ENCODE measurements at regions not wholly inside any gene's neighbourhood (a gene's known extent, or its start where the extent isn't known, plus 50 kb on each side); places are given as distances from the start of the nearest gene placed in this dataset.
"Not testable (repeated sequence)": the region's sequence is repeated elsewhere in the genome, so short reads cannot be mapped to it uniquely, and the experiment has no call there.

GRCh38 chr1:104331763-104332162 is 582.1 kb downstream of the AMY1C start:
- no peak for DNase-seq

DNA sequence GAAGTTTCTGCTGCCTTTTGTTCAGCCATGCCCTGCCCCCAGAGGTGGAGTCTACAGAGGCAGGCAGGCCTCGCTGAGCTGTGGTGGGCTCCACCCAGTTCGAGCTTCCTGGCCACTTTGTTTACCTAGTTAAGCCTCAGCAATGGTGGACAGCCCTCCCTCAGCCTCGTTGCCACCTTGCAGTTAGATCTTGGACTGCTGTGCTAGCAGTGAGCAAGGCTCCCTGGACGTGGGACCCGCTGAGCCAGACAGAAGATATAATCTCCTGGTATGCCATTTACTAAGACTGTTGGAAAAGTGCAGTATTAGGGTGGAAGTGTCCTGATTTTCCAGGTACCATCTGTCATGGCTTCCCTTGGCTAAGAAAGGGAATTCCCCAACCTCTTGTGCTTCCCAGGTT is 588.2 kb downstream of the AMY1C start:
- not testable (repeated sequence) for DNase-seq

DNA sequence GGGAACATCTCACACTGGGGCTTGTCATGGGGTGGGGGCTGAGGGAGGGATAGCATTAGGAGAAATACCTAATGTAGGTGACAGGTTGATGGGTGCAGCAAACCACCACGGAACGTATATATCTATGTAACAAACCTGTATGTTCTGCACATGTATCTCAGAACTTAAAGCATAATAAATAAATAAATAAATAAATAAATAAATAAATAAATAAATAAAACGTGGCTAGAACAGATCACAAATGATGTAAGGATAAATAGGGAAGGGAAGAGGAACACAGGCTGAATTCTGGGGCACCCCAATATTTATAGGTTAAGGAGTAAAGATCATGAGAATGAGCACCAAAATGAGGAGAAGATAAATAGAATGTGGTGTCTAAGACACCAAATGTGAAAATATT is 592.2 kb downstream of the AMY1C start:
- no peak for DNase-seq

GRCh38 chr1:104348277-104348676 is 598.6 kb downstream of the AMY1C start:
- DNase-seq, result no peak

DNA sequence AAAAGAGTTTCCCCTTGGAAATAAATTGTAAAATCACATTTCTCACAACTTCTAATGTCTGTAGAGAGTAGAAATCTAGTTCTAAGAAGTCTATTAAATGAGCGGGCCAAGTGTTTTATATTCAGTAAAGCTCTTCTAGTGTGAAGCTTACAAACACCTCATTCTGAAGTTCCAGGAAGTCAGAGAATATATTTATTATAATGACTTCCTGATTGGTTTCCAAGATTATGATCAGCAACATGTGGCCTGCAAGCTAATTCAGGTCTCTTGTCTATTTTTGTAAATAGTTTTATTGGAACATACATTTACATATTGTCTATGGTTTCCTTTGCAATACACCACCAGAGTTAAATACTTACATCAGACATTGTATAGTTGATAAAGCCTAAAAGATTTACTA is 603.9 kb downstream of the AMY1C start:
- no peak for DNase-seq

- no peak for DNase-seq
These were observed 608.4 kb downstream of the AMY1C start for GRCh38 chr1:104358086-104358485.

DNA sequence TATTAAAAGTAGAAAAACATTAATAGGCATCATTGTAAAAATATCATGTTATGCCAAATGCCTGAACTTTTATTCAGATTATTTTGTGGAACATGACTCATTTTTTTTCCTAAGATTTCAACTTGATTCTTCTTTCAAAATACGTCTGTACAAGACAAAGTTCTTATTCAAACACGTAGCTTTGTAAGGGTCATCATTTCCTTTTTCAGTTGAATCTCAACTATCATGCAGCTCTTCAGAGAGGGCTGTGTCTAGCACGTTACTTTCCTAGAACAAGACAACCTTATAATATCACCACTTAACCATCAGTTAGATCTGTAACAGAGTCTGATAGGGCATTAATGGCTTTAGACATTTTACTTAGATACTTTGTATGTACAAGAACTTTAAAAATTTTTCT is 608.9 kb downstream of the AMY1C start:
- DNase-seq, result no peak

DNA sequence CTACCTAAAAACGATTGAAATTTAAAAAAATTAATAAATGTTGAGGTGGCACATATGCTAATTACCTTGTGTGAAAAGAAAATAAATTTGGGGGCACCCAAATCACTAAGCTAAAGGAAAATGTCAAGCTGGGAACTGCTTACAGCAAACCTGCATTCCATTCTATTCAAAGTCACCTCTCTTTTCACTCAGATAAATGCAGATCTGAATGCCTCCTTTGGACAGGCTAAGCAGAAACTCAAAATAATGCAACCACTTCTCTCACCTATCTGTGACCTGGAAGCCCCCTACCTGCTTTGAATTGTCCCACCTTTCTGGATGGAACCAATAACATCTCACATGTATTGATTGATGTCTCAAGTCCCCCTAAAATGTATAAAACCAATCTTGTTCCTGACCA is 628.7 kb downstream of the AMY1C start:
- no peak for DNase-seq

DNA sequence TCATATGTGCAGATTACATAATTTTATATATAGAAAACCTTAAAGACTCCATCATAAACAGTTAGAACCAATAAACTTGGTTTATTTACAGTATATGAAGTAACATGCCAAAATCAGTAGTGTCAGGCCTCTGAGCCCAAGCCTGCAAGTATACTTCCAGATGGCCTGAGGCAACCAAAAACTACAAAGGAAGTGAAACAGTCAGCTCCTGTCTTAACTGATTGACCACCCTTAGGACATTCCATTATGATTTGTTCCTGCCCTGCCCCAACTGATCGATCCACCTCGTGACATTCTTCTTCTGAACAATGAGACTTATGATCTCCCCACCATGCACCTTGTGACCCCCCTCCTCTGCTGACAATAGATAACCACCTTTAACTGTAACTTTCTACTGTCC is 630.3 kb downstream of the AMY1C start:
- no peak for DNase-seq

DNA sequence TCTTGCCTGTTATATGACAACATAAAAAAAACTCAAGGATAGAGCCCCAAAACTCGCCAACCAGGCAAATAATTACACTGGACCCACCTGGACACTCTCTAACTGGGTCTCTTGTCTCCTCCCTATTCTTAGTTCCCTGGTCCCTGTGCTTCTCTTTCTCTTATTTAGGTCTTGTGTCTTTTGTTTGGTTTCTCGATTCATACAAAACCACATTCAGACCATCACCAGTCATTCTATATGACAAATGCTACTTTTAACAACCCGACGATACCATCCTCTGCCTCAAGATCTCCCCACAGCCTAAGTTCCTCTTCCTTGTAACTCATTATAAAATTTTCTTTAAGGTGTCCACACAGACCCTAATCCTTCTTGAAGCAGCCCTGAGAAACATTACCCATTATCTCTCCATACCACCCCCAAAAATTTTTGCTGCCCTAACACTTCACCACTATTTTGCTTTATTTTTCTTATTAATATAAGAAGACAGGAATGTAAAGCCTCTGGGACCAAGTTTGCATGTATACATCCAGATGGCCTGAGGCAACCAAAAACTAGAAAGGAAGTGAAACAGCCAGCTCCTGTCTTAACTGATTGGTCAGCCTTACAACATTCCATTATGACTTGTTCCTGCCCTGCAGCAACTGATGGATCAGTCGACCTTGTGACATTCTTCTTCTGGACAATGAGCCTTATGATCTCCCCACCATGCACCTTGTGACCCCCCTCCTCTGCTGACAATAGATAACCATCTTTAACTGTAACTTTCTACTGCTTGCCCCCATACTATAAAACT is 638.2 kb downstream of the AMY1C start:
- no peak for DNase-seq

DNA sequence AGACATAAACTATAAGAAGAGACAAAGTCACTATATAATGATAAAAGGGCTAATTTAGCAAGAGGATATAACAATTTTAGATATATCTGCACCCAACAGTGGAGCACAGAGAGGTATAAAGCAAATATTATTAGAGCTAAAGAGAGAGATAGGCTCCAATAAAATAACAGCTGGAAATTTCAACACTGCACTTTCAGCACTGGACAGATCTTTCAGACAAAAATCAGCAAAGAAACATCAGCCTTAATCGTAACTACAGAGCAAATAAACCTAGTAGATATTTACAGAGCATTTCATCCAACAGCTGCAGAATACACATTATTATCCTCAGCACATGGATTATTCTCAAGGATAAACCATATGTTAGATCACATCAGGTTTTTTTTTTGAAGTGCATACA is 642.9 kb downstream of the AMY1C start:
- no peak for DNase-seq

- no peak for DNase-seq
These were observed 652.5 kb downstream of the AMY1C start for GRCh38 chr1:104402178-104402577.

GRCh38 chr1:104403883-104404282 is 654.2 kb downstream of the AMY1C start:
- no peak for DNase-seq

DNA sequence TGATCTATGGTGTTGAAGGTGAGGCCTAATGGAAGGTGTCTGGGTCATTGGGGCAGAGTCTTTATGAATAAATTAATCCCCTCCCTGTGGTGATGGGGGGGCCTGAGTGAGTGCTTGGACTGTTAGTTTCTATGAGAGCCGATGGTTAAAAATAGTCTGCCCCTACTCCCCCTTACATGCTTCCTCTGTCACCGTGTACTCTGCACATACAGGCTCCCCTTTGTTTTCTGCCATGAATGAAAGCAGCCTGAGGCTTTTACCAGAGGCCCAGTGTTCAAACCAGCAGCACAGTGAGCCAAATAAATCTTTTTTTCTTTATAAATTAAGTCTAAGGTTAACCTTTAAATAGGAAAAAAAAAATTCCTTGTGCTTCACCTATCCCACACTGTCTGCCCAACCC is 657.0 kb downstream of the AMY1C start:
- DNase-seq, result no peak

GRCh38 chr1:104408268-104408667 is 658.6 kb downstream of the AMY1C start:
- DNase-seq, result no peak

DNA sequence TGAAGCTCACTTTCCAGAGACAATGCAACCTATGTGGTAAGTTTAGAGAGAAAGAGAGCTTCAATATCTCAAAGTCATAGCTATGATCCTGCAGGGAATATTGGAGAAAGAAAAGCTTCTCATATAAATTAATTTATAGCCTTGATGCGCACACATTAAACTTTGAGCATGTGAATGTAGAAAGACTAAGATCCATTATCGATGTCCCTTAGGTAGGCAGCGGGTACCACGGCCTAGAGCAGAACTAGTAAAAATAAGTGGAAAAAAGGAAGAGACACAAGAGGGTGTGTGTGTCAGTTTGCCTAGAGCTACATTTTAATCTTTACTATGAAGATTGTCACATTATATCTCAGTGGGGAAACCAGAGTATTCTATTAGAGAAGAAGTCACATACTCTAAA is 685.6 kb downstream of the AMY1C start:
- no peak for DNase-seq

DNA sequence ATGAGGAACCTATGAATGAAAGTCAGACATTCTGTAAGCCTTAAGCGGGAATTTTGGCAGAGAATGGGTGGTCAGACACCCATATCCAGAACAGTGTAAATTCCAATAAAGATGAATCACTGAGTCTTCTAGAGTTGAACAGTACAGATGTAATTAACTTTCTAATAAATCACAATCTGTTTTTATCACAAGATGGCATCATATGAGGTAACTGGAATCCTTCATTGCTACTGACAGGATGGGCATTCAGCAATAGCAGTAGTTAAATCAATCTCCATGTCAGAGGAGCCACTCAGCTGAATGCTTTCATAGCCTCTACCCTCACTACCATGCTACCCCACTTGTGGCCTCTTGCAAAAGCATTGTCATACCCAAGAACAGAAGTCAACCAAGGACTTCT is 690.3 kb downstream of the AMY1C start:
- no peak for DNase-seq

- no peak for DNase-seq
These were observed 707.0 kb downstream of the AMY1C start for GRCh38 chr1:104456724-104457123.

DNA sequence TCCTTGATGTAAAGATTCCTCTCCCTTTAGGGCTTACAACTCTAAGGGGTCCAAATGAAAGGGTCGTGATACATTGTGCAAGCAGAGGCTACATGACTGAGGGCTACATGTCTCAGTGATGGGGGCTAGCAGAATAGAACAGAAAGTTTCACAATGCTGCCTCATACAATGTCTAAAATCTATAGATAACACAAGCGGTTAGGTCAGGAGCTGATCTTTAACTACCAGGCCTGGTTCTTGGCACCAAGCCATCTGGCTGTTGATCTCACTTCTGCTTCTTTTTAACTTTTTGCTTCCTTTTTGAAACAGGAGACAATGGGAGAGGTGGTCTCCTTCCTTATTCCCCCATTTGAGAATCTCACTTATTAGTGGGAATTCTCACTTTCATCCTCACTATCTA is 710.2 kb downstream of the AMY1C start:
- DNase-seq, result no peak

- DNase-seq, result no peak
These were observed 711.2 kb downstream of the AMY1C start for GRCh38 chr1:104460880-104461279.

GRCh38 chr1:104463126-104463697 is 713.5 kb downstream of the AMY1C start:
- DNase-seq, result no peak

DNA sequence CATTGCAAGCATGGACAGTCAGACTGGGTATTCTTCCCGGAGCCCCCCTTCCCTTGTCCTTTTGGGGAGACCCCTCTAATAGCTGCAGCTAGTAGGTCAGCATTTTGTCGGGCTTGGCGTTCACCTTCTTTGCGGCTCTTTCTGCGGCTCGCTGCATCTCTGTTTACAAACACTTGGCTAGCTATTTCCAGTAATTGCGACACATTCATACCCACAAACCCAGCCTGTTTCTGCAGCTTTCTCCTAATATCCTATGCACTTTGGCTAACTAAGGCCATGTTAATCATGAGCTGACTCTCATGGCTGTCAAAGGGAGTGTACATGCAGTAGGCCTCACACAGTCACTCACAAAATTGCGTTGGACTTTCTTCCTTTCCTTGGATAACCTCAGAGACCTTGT is 716.4 kb downstream of the AMY1C start:
- no peak for DNase-seq

- DNase-seq, result no peak
These were observed 717.9 kb downstream of the AMY1C start for GRCh38 chr1:104467590-104467989.

DNA sequence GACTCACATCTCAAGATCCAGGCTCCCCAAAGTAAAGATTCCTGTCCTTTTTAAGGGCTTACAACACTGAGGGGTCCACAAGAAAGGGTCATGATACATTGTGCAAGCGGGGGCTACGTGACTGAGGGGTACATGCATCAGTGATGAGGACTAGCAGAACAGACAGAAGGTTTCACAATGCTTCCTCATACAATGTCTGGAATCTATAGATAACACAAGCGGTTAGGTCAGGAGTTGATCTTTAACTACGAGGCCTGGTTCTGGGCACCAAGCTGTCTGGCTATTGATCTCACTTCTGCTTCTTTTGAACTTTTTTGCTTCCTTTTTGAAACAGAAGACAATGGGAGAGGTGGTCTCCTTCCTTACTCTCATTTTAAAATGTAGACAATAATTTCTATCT is 718.6 kb downstream of the AMY1C start:
- DNase-seq, result no peak

DNA sequence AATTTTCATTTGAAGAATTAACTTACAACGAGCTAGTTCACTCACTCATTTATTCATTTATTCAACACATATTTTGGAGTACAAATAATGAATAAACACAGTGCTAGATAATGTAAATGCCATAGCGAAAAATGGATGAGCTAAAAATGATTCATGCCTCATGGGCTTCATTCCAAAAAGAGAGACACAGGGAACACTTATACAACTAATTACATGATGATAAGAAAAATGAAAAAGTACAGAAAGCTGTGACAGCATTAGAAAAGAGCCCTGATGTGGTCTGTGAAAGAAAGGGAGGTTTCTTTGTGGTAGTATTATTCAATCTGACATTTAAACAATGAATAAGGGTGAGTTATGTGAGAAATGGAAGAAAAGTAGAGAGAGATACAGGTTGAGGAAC is 726.4 kb downstream of the AMY1C start:
- DNase-seq, result no peak
